GM04503 (cell line): ENCODE measurements at regions not wholly inside any gene's neighbourhood (a gene's known extent, or its start where the extent isn't known, plus 50 kb on each side); places are given as distances from the start of the nearest gene placed in this dataset.
"Not testable (repeated sequence)": the region's sequence is repeated elsewhere in the genome, so short reads cannot be mapped to it uniquely, and the experiment has no call there.

Experiments
- DNase-seq: peaks from one replicate; pipeline ENCODE4 v3.0.0-alpha.2; 2012; ENCODE audit warnings: low read depth

- no peak for DNase-seq
These were observed 1228.3 kb upstream of the CHAC2 start for GRCh38 chr2:52539026-52539970.

GRCh38 chr2:52537588-52537987 lies 1230.0 kb upstream of the CHAC2 start:
- DNase-seq, result no peak

GRCh38 chr2:52536929-52537460 lies 1230.6 kb upstream of the CHAC2 start:
- no peak for DNase-seq

- DNase-seq, result no peak
These were observed 1234.6 kb upstream of the CHAC2 start for GRCh38 chr2:52532956-52533355.

- DNase-seq, result no peak
These were observed 1240.9 kb upstream of the CHAC2 start for GRCh38 chr2:52526735-52527134.

- no peak for DNase-seq
These were observed 1247.0 kb upstream of the CHAC2 start for GRCh38 chr2:52520644-52521043.

GRCh38 chr2:52518678-52519077 lies 1248.9 kb upstream of the CHAC2 start:
- no peak for DNase-seq

GRCh38 chr2:52512760-52513159 lies 1254.8 kb upstream of the CHAC2 start:
- DNase-seq, result no peak

GRCh38 chr2:52510432-52510831 lies 1257.2 kb upstream of the CHAC2 start:
- no peak for DNase-seq

- DNase-seq, result no peak
These were observed 1265.1 kb upstream of the CHAC2 start for GRCh38 chr2:52502476-52502860.

GRCh38 chr2:52501715-52502475 lies 1265.7 kb upstream of the CHAC2 start:
- DNase-seq, result no peak

- no peak for DNase-seq
These were observed 1267.0 kb upstream of the CHAC2 start for GRCh38 chr2:52500561-52500960.

- no peak for DNase-seq
These were observed 1269.4 kb upstream of the CHAC2 start for GRCh38 chr2:52498077-52498750.

GRCh38 chr2:52495816-52496215 lies 1271.8 kb upstream of the CHAC2 start:
- no peak for DNase-seq

GRCh38 chr2:52477166-52477565 lies 1290.4 kb upstream of the CHAC2 start:
- no peak for DNase-seq

- DNase-seq, result no peak
These were observed 1292.0 kb upstream of the CHAC2 start for GRCh38 chr2:52475590-52475989.

GRCh38 chr2:52474091-52474490 lies 1293.5 kb upstream of the CHAC2 start:
- no peak for DNase-seq

GRCh38 chr2:52473526-52473925 lies 1294.1 kb upstream of the CHAC2 start:
- no peak for DNase-seq

- not testable (repeated sequence) for DNase-seq
These were observed 1297.1 kb upstream of the CHAC2 start for GRCh38 chr2:52470457-52470856.

GRCh38 chr2:52467189-52467588 lies 1300.4 kb upstream of the CHAC2 start:
- DNase-seq, result no peak

- DNase-seq, result no peak
These were observed 1302.3 kb upstream of the CHAC2 start for GRCh38 chr2:52465287-52465686.

GRCh38 chr2:52463457-52463856 lies 1304.1 kb upstream of the CHAC2 start:
- DNase-seq, result no peak
